ENCODE measurements at regions not wholly inside any gene's neighbourhood (a gene's known extent, or its start where the extent isn't known, plus 50 kb on each side); places are given as distances from the start of the nearest gene placed in this dataset.

DNA sequence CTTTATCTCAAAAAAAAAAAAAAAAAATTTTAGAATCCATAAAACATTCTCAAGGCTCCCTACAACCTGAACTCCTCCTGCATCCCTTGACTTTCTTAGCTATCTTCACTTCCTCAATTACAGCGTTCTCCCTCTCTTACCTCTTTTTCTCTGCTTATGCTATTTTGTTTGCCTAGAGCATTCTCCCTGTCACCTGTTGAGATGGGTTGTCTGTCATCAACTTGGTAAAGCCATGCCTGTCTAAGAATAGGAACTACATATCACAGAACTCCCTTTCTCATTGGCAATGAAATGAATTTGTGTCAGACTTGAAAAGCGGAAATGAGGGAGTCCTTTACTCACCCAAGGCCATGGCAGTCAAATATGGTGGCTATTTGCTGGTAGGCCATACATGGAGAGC, 129.6 kb upstream of the CACHD1 start:
- TF ChIP-seq, protein P1, sequence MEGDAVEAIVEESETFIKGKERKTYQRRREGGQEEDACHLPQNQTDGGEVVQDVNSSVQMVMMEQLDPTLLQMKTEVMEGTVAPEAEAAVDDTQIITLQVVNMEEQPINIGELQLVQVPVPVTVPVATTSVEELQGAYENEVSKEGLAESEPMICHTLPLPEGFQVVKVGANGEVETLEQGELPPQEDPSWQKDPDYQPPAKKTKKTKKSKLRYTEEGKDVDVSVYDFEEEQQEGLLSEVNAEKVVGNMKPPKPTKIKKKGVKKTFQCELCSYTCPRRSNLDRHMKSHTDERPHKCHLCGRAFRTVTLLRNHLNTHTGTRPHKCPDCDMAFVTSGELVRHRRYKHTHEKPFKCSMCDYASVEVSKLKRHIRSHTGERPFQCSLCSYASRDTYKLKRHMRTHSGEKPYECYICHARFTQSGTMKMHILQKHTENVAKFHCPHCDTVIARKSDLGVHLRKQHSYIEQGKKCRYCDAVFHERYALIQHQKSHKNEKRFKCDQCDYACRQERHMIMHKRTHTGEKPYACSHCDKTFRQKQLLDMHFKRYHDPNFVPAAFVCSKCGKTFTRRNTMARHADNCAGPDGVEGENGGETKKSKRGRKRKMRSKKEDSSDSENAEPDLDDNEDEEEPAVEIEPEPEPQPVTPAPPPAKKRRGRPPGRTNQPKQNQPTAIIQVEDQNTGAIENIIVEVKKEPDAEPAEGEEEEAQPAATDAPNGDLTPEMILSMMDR (IDR thresholded peaks at IDR 0.05), result no peak
- TF ChIP-seq POLR2A (IDR thresholded peaks at IDR 0.05), result no peak

Data from uterus (tissue), 2 donors.